ENCODE measurements at regions not wholly inside any gene's neighbourhood (a gene's known extent, or its start where the extent isn't known, plus 50 kb on each side); places are given as distances from the start of the nearest gene placed in this dataset.
A peak's percentile ranks its signal among the peaks of the same experiment; 100 is the strongest.

DNA sequence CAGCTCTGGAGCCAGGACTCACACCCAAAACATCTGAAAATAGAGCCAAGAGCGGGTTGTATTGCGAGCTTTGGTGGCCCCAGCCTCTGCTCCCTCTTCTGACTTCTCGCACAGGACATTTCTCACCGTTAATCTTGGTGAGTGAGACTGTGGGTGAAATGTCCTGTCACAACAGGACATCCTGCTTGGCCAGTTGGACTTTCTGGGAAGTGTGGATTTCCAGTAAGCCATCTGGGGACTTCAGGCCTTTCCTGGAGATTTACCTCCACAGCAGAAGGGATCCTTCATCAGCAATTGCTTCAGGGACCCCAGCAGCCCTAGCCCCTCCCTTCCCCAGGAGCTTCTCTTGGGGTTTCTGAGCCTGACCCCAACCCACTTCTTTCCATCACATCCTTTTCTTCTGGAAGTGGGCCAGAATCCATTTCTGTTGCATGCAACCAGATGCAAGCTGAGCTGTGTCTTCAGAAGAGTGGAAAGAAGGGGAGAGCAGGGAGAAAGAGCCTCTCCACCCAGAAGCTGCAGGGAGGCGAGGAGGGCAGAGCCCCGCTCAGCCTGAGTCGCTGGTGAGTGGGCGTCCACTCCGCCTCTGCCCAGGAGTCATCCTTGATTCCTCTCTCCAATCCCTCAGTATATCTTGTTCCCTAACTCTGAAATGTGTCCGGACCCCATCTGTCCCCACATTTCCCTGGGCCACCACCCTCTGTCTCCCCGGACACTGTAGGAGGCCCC is 50.3 kb upstream of the GADD45G start:
- no peak for DNase-seq (ENCODE audit: low read depth in 2 of 2)

DNA sequence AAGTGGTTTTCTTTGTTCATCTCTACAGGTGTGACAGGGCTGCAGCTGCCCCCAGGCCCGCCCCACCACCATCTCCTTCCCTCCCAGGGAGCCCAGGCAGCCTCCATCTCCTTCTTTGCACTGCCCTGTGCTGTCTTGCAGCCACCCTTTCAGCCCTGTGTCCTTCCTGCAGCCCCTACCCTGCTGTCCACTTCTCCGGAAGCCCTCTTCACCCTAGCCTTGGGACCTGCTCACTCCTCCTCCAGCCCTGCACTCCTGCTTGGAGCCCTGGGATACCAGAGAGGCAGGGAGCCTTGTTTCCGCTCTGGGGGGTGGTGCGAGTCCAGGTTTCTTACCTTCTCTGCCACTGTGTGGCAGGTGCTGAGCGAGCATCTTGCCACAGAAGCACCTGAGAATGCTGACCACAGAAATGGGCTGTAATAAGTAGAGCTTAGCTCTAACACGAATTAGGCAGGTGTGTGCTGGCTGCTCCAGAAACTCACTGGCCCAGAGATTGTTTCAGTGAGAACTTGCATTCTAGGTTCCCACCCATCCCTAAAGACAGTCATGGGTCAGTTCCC is 51.3 kb upstream of the GADD45G start:
- DNase-seq (ENCODE audit: low read depth in 2 of 2) = no peak

DNA sequence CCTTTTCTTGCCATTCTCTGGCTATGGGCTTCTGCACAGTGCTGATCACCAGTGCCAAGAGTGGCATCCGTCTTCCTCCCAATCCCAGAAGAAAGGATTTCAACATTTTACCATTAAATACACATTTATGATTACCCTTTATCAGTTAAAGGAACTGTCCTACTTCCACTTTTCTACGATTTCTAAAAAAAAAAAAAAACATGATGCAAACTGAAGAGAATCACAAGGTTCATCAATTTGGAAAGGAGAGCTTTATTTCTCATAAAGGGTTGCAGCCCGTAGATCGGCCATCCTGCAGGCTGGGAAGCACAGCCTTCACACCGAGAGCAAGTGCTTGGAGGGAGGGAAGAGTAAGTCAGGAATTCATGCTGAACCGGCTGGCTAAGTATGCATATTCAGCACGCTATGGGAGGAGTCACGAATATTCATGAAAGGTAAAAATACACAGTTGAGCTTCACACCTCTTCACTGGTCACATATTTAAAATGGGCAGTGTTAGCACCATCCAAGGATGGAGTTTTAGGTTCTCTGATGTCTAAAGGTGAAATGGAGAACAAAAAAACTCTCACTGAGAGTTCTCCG is 52.5 kb upstream of the SEMA4D start:
- no peak for DNase-seq (ENCODE audit: low read depth in 2 of 2)

DNA sequence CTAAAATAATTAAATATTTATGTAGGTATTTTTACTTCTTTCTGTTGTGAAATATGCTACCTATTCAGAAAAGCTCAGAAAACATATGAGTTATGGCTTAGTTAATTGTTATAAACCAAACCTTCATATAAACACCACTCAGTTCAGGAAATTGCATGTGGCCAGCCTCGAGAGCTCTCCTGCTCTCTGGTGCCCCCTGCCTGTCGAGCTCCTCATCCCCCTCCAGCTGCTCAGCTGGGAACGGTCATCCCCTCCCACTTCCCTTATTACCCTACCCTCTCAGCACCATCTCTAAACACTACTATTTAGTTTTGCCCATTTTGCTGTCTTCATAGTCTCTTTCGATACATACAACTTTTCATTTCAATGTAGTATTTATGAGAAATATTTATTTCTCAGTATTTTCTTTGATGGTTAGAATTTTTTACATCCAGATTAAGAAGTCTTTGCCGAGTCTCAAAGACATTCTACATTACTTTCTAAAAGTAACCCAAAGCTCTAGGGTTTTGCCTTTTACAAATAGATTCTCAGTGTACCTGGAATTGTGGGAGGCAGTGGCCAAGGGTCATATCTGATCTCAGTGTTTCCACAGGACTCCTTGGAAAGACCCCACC is 51.2 kb upstream of the SEMA4D start:
- peak; percentile 88 to 89 for DNase-seq (ENCODE audit: low read depth in 2 of 2)

DNA sequence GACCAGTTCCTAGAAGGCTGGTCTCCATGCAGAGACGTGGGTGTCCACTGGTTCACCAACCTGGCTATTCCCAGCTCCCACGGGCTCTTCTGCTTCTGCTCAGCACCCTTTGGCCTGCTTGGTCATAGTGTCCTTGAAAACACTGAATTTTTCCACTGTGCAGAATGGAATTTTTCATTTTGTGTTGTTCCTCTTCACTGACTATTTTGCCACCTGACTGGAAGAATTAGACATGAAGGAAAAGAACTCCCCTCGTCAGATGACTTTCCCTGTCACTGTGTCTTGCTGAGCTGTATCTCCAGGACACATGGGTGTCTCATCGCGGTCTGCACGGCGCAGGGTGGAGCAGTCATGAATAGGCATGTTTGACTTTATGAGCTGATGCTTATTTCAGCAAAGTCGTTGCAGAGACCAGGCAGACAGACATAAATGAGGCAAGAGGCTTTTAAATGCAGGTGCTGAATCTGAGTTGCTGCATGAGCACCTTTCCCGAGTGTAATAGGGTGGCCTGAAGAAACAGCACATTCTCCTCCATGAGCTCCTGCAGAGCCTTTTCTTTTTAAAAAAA is 50.2 kb upstream of the SEMA4D start:
- no peak for DNase-seq (ENCODE audit: low read depth in 2 of 2)
